GM12878 (cell line): ENCODE measurements at regions not wholly inside any gene's neighbourhood (a gene's known extent, or its start where the extent isn't known, plus 50 kb on each side); places are given as distances from the start of the nearest gene placed in this dataset.

Experiments used
- ATAC-seq: fragments of 200-7000 bp; cut with Tn5 transposase; 3 replicates; pipeline ENCODE4 v1.9.1; 2020; ENCODE audit warnings: mild to moderate bottlenecking, moderate library complexity
- BruUV-seq: library from RNA; stranded (reverse); fragments of 400-500 nt; replicated peaks from 2 replicates; lab custom pipeline; 2021; lab: Mats Ljungman, UMichigan
- CTCF ChIA-PET: fragments of 300-600 bp; sonication (Branson Sonifier 250); formaldehyde crosslinking; extraction: SDS; loops from one replicate; lab custom pipeline; 2021; ENCODE audit warnings: inconsistent platforms; lab: Yijun Ruan, JAX
- POLR2A ChIA-PET: fragments of 350-600 bp; formaldehyde crosslinking; extraction: SDS; loops from one replicate; lab custom pipeline; 2021; ENCODE audit warnings: inconsistent platforms; lab: Charles Lee
- RAD21 ChIA-PET: fragments of 300-600 bp; sonication (Branson Sonifier 250); formaldehyde crosslinking; loops from one replicate; lab custom pipeline; 2023; ENCODE audit warnings: antibody characterized with exemption; ENCODE audit not compliant: unreplicated experiment; lab: Charles Lee
- SMC1A ChIA-PET: fragments of 300-600 bp; sonication (Branson Sonifier 250); formaldehyde crosslinking; loops from one replicate; lab custom pipeline; 2023; ENCODE audit not compliant: unreplicated experiment, uncharacterized antibody; lab: Charles Lee
- DNase-seq: peaks from one replicate; pipeline ENCODE4 v3.0.0-alpha.2; 2011; ENCODE audit warnings: low read depth, low spot score
- FAIRE-seq: peaks from 3 replicates; lab custom pipeline; 2011; peaks lifted over from hg19 to GRCh38; lab: Jason Lieb, UNC
- H2AFZ ChIP-seq: 2 replicates; pipeline ENCODE4 v1.6.0; 2011; ENCODE audit warnings: low read depth, low read length, control low read depth; ENCODE audit not compliant: control insufficient read depth
- H3K27ac ChIP-seq: 2 replicates; pipeline ENCODE4 v1.5.1; 2011; ENCODE audit warnings: control low read depth; ENCODE audit not compliant: control insufficient read depth, insufficient read depth
- H3K27me3 ChIP-seq, 2 experiments: replicated peaks in 1 of 2; 2 replicates each; pipeline versions ENCODE4 v1.6.0 to v1.6.1; 2011; ENCODE audit warnings: low read length in 1 of 2; ENCODE audit not compliant: control insufficient read depth in 2 of 2, insufficient read depth in 2 of 2
- H3K36me3 ChIP-seq, 2 experiments: 2 replicates each; pipeline ENCODE4 v1.5.1; 2011; ENCODE audit warnings: low read length in 1 of 2; ENCODE audit not compliant: control insufficient read depth in 2 of 2, insufficient read depth in 2 of 2
- H3K4me1 ChIP-seq: 2 replicates; pipeline ENCODE4 v1.6.1; 2011; ENCODE audit warnings: mild to moderate bottlenecking, low read length, moderate library complexity, mixed read lengths; ENCODE audit not compliant: control insufficient read depth, insufficient read depth
- H3K4me2 ChIP-seq: 2 replicates; pipeline ENCODE4 v1.6.0; 2011; ENCODE audit warnings: control low read depth; ENCODE audit not compliant: control insufficient read depth, insufficient read depth
- H3K4me3 ChIP-seq: fragments of 200-600 bp; sonication (generic); 2 replicates; pipeline ENCODE4 v1.5.1; 2016
- H3K79me2 ChIP-seq: 2 replicates; pipeline ENCODE4 v1.6.0; 2011; ENCODE audit warnings: low read length; ENCODE audit not compliant: control insufficient read depth, insufficient read depth
- H3K9ac ChIP-seq: 2 replicates; pipeline ENCODE4 v1.8.0; 2011; ENCODE audit warnings: low read length, control low read depth, mixed read lengths; ENCODE audit not compliant: control insufficient read depth, insufficient read depth
- H3K9me3 ChIP-seq: replicated peaks from 3 replicates; pipeline ENCODE4 v1.5.1; 2011; ENCODE audit warnings: mild to moderate bottlenecking, low read length; ENCODE audit not compliant: control insufficient read depth, insufficient read depth
- H4K20me1 ChIP-seq: 2 replicates; pipeline ENCODE4 v1.6.0; 2011; ENCODE audit not compliant: control insufficient read depth, insufficient read depth
- ASH2L ChIP-seq: fragments of 300-600, 200-600 bp; sonication (generic); IDR thresholded peaks from 2 replicates; pipeline ENCODE4 v1.6.1; 2017; ENCODE audit warnings: low read depth, mild to moderate bottlenecking, borderline replicate concordance
- ATF7 ChIP-seq: fragments of 450-650 bp; IDR thresholded peaks from 2 replicates; pipeline ENCODE4 v1.6.1; 2016; ENCODE audit warnings: low read depth, mild to moderate bottlenecking
- BHLHE40 ChIP-seq, 2 experiments: fragments of 450-650 bp in 1 of 2; IDR thresholded peaks; 2 replicates each; pipeline ENCODE4 v1.6.1; 2011 to 2017; ENCODE audit warnings: low read depth in 2 of 2, borderline replicate concordance in 1 of 2, improper control_type of control experiment in 1 of 2, low read length in 1 of 2, mild to moderate bottlenecking in 1 of 2
- CHD1 ChIP-seq: IDR thresholded peaks from 2 replicates; pipeline ENCODE4 v1.6.1; 2012; ENCODE audit warnings: low read depth, low read length, improper control_type of control experiment
- CHD4 ChIP-seq: fragments of 200-600 bp; sonication (generic); IDR thresholded peaks from 2 replicates; pipeline ENCODE4 v1.6.1; 2016; ENCODE audit warnings: mild to moderate bottlenecking
- DPF2 ChIP-seq: fragments of 450-650 bp; IDR thresholded peaks from 2 replicates; pipeline ENCODE4 v1.6.1; 2017; ENCODE audit warnings: mild to moderate bottlenecking
- FOXM1 ChIP-seq: IDR thresholded peaks from 2 replicates; pipeline ENCODE4 v1.6.1; 2012; ENCODE audit warnings: low read depth, mild to moderate bottlenecking, inconsistent platforms, low read length, moderate library complexity
- IKZF2 ChIP-seq, 2 experiments: fragments of 450-650 bp; IDR thresholded peaks; 2 replicates each; pipeline ENCODE4 v1.6.1; 2017; ENCODE audit warnings: mild to moderate bottlenecking in 2 of 2, moderate library complexity in 2 of 2
- IRF4 ChIP-seq: IDR thresholded peaks from 2 replicates; pipeline ENCODE4 v1.6.1; 2011; ENCODE audit warnings: low read depth, low read length
- POLR2AphosphoS2 ChIP-seq: IDR thresholded peaks from 2 replicates; pipeline ENCODE4 v1.6.1; 2011; ENCODE audit warnings: low read depth, mild to moderate bottlenecking, low read length, improper control_type of control experiment, moderate library complexity
- POU2F2 ChIP-seq: IDR thresholded peaks from 3 replicates; pipeline ENCODE4 v1.6.1; 2011; ENCODE audit warnings: low read depth, mild to moderate bottlenecking, low read length, borderline replicate concordance
- SPI1 ChIP-seq: IDR thresholded peaks from 2 replicates; pipeline ENCODE4 v1.6.1; 2011; ENCODE audit warnings: low read depth, mild to moderate bottlenecking, low read length, moderate library complexity, borderline replicate concordance; ENCODE audit not compliant: insufficient read depth
- SRF ChIP-seq, 2 experiments: IDR thresholded peaks; 2 replicates each; pipeline ENCODE4 v1.6.1; 2011; ENCODE audit warnings: low read depth in 2 of 2, low read length in 2 of 2, mild to moderate bottlenecking in 1 of 2, moderate library complexity in 1 of 2
- SUZ12 ChIP-seq: fragments of 200-600 bp; sonication (generic); IDR thresholded peaks from one replicate; pipeline ENCODE4 v1.6.1; 2018; ENCODE audit warnings: antibody characterized with exemption, mild to moderate bottlenecking; ENCODE audit not compliant: unreplicated experiment
- TCF12 ChIP-seq: IDR thresholded peaks from 2 replicates; pipeline ENCODE4 v1.6.1; 2011; ENCODE audit warnings: low read depth, mild to moderate bottlenecking, low read length
- WRNIP1 ChIP-seq: IDR thresholded peaks from 2 replicates; pipeline ENCODE4 v1.6.1; 2011; ENCODE audit warnings: low read depth, low read length, improper control_type of control experiment, borderline replicate concordance
- ZNF207 ChIP-seq: fragments of 450-650 bp; IDR thresholded peaks from 2 replicates; pipeline ENCODE4 v1.6.1; 2014; ENCODE audit warnings: antibody characterized with exemption, mild to moderate bottlenecking, borderline replicate concordance
- ZNF274 ChIP-seq: IDR thresholded peaks from one replicate; pipeline ENCODE4 v1.8.0; 2011; ENCODE audit not compliant: insufficient read length, insufficient read depth
- WGBS: methylation state at CpG from one replicate; pipeline ENCODE4 v1.1.6; 2016; ENCODE audit warnings: low lambda C conversion rate; ENCODE audit not compliant: insufficient replicate concordance, insufficient coverage; ENCODE audit errors: missing lambda C conversion rate; 5-methylcytosine and 5-hydroxymethylcytosine counted together
- in situ Hi-C: fragments of 300-500 bp; cut with MboI; formaldehyde crosslinking; loops from 9 replicates; pipeline ENCODE4 v1.14.3; 2018; ENCODE audit warnings: mixed read lengths
- intact Hi-C: fragments of 100-400 bp; cut with micrococcal nuclease; formaldehyde crosslinking; loops from one replicate; pipeline ENCODE4 v1.14.2; 2022; ENCODE audit not compliant: unreplicated experiment
- TF ChIP-seq, protein P1 (sequence below), 3 experiments: IDR thresholded peaks in 2 of 3; conservative IDR thresholded peaks in 1 of 3; 2 replicates each; pipeline ENCODE4 v1.5.1; 2011; ENCODE audit warnings: low read depth in 3 of 3, low read length in 3 of 3, mild to moderate bottlenecking in 3 of 3, control low read depth in 2 of 3, moderate library complexity in 2 of 3, inconsistent platforms in 1 of 3, mixed read lengths in 1 of 3; ENCODE audit not compliant: control insufficient read depth in 2 of 3, insufficient read depth in 1 of 3; ENCODE audit errors: extremely low read depth in 1 of 3
- TF ChIP-seq, protein P2 (sequence below): fragments of 450-650 bp; IDR thresholded peaks from 2 replicates; pipeline ENCODE4 v1.6.1; 2016; ENCODE audit warnings: mild to moderate bottlenecking
- TF ChIP-seq, protein P3 (sequence below): IDR thresholded peaks from 2 replicates; pipeline ENCODE4 v1.6.1; 2011; ENCODE audit warnings: borderline replicate concordance, low read depth, mild to moderate bottlenecking, moderate library complexity, mixed read lengths, low read length; ENCODE audit not compliant: insufficient read depth; ENCODE audit errors: extremely low read length

DNA sequence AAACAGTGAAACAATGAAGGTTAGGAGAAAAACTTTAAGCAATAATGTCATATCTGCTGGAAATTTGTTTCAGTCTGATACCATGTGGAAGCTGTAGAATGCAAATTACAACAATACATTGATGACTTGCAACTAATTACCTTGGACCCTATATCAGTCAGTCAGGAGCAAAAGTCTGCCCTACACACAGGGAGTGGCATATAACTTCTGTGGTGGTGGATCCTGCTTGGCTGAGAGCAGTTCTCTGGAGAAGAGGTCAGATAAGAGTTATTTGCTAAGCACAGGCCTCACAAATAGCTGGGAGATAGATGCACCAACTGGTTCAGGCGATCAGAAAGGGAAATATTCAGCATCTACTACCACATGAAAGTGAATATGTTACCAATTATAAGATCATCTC is 1364.6 kb upstream of the EPHA6 start (continued):
- TF ChIP-seq SUZ12 (no peak), SPI1 (no peak), SRF (IDR thresholded peaks at IDR 0.05; ENCODE audit: low read depth in 2 of 2, low read length in 2 of 2) (no peak), ATF7 (no peak), WRNIP1 (no peak), CHD4 (no peak), POU2F2 (no peak), DPF2 (no peak), BHLHE40 (IDR thresholded peaks at IDR 0.05; ENCODE audit: borderline replicate concordance in 1 of 2, low read depth in 2 of 2, low read length in 1 of 2) (no peak)

DNA sequence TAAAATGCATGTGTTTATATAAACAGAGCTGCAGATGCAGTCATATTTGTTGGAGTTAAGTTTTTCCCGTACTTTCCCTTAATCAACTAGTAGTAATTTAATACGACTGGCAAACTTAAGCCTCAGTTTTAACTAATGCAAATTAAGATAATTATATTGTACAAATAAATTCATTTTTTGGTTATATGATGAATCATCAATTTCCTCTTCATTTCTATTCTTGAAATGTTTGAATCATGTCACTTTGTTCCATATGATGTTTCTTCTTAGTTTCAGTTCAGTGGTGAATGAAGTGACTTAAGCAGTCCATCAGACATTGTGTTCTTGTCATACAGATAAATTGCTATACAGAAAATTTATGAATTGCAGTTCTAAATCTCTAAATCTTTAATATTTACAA is 1361.2 kb upstream of the EPHA6 start:
- Histone ChIP-seq H3K36me3 (no peaks in the 10 kb centered on the region), H3K27me3 (no peaks in the 10 kb centered on the region), H3K4me3 (no peak overlapping the region), H2AFZ (no peak overlapping the region), H3K4me1 (no peaks in the 10 kb centered on the region), H3K79me2 (no peaks in the 10 kb centered on the region), H3K9ac (no peak overlapping the region), H3K9me3 (no peaks in the 10 kb centered on the region), H3K4me2 (no peak overlapping the region), H3K27ac (no peak overlapping the region), H4K20me1 (no peaks in the 10 kb centered on the region)
- POLR2A ChIA-PET: no interaction called here
- intact Hi-C loops: no loop called here
- DNase-seq (no peak), FAIRE-seq (no peak), ATAC-seq (no peak)
- RAD21 ChIA-PET: no interaction called here
- CTCF ChIA-PET: interaction anchor here (0.6 kb wide), 1 partner anchor 591 kb away, joined by 3 read pairs; no protein-coding TSS in a partner anchor
- WGBS: 30% methylated on average over 2 of the region's 2 CpGs
- in situ Hi-C loops: no loop called here
- no TSS peak for BruUV-seq
- SMC1A ChIA-PET: no interaction called here
- TF ChIP-seq, protein P1, sequence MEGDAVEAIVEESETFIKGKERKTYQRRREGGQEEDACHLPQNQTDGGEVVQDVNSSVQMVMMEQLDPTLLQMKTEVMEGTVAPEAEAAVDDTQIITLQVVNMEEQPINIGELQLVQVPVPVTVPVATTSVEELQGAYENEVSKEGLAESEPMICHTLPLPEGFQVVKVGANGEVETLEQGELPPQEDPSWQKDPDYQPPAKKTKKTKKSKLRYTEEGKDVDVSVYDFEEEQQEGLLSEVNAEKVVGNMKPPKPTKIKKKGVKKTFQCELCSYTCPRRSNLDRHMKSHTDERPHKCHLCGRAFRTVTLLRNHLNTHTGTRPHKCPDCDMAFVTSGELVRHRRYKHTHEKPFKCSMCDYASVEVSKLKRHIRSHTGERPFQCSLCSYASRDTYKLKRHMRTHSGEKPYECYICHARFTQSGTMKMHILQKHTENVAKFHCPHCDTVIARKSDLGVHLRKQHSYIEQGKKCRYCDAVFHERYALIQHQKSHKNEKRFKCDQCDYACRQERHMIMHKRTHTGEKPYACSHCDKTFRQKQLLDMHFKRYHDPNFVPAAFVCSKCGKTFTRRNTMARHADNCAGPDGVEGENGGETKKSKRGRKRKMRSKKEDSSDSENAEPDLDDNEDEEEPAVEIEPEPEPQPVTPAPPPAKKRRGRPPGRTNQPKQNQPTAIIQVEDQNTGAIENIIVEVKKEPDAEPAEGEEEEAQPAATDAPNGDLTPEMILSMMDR (IDR thresholded peaks at IDR 0.05 in 2 of 3, conservative IDR thresholded peaks at IDR 0.05 in 1 of 3; ENCODE audit: control insufficient read depth in 2 of 3, extremely low read depth in 1 of 3, insufficient read depth in 1 of 3, low read depth in 3 of 3, low read length in 3 of 3): no peak
- TF ChIP-seq, protein P2, sequence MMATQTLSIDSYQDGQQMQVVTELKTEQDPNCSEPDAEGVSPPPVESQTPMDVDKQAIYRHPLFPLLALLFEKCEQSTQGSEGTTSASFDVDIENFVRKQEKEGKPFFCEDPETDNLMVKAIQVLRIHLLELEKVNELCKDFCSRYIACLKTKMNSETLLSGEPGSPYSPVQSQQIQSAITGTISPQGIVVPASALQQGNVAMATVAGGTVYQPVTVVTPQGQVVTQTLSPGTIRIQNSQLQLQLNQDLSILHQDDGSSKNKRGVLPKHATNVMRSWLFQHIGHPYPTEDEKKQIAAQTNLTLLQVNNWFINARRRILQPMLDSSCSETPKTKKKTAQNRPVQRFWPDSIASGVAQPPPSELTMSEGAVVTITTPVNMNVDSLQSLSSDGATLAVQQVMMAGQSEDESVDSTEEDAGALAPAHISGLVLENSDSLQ: no peak
- TF ChIP-seq ASH2L: no peak
- no peak for TF ChIP-seq POLR2AphosphoS2
- TF ChIP-seq ZNF274: no peak
- no peak for TF ChIP-seq ZNF207
- no peak for TF ChIP-seq TCF12
- TF ChIP-seq CHD1: no peak
- TF ChIP-seq POU2F2: no peak
- no peak for TF ChIP-seq IRF4
- no peak for TF ChIP-seq IKZF2 (IDR thresholded peaks at IDR 0.05)
- no peak for TF ChIP-seq FOXM1
- TF ChIP-seq, protein P3, sequence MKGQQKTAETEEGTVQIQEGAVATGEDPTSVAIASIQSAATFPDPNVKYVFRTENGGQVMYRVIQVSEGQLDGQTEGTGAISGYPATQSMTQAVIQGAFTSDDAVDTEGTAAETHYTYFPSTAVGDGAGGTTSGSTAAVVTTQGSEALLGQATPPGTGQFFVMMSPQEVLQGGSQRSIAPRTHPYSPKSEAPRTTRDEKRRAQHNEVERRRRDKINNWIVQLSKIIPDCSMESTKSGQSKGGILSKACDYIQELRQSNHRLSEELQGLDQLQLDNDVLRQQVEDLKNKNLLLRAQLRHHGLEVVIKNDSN: no peak
